Stimulated activated CD4-positive, alpha-beta T cell treated with anti-CD3 and anti-CD28 coated beads, TNF-alpha, amount 100 ng/mL, for 24 hours (primary cell): ENCODE measurements at regions not wholly inside any gene's neighbourhood (a gene's known extent, or its start where the extent isn't known, plus 50 kb on each side); places are given as distances from the start of the nearest gene placed in this dataset.
"Not testable (repeated sequence)": the region's sequence is repeated elsewhere in the genome, so short reads cannot be mapped to it uniquely, and the experiment has no call there.

ENCODE experiments used
- DNase-seq, 3 experiments: peaks; one replicate each; pipeline ENCODE4 v3.0.0-alpha.2; 2020; ENCODE audit warnings: low read depth in 3 of 3

DNA sequence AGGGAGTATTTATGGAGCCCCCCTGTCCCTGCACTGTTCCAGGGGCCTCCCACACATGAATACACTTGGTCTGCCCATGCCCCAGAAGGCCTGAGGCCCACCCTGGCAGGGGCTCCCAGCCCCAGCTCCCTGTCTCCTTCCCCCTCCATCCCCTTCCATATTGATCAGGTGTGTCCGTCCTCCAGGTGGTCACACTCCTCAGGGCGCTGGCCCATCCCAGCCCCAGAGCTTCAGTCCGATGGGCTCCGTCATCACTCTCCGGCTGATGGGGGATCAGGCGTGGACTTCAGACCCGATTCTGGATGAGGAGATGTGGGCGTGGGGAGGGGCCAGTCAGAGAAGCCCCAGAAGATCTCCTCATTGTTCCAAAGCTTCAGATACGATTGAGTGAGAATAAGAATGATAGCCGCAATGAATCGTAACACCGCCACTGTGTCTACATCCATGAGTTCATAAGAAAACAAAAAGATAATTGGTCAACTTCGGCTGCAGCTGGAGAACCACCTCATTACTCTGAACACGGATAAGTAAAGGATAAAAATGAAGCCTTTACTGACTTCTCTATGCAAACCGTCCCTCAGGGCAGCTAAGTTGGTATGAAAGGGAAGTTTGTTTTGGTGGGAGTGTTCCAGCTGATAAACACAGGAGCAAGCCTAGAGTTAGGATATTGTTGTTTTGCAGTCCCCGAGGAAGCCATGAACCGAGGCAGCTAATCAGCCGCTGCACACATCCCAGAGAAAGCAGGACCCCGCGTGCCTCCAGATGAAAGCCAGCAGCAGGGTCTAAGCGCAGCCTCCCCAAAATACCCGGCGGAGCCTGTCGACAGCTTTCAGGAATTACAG, 279.5 kb downstream of the NDUFA10 start:
- no peak for DNase-seq

DNA sequence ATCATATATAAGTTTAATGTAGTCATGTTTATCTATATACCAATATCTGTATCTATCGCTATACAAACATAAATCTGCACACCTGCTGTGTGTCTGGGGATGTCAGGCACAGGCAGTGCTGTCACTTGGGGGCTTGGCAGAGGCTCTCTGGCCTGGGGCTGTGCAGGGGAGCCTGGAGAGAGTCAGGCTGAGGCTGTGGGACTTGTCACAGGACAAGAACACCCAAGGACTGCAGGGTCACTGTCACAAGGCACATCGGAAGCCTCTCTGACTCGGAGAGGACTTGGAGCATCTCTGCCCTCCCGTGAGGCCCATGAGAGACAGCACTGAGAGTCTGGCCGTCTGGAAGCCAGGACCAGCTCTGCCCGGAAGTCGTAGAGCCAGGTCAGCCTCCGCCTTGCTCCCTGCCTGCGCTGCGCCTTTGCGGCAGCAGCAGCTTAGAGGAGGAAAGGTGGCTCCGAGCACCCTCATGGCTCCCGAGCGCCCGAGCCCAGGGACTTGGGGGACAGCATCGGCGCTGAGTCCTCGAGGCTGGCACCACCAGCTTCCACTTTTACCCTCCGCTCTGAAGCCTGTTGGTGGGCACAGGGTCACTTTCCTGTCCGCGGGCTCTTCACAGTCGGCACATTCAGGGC, 280.3 kb downstream of the NDUFA10 start:
- DNase-seq: no peak

DNA sequence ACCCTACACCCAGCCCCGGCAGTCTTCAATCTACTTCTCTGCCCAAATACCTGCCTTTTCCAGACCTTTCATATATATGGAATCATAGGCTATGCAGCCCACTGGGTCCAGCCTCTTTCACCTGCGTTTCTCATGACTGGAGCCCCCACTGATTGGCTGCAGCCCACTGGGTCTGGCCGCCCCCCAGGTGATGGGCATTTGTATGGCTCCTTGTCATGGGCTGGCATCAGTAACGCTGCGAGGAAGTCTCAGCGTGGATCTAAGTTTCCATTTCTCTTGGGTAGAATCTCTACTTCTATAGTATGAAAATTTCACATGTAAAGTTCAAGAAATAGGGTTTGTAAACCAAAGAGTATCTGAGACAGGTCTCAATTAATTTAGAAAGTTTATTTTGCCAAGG, 281.9 kb downstream of the NDUFA10 start:
- no peak for DNase-seq

DNA sequence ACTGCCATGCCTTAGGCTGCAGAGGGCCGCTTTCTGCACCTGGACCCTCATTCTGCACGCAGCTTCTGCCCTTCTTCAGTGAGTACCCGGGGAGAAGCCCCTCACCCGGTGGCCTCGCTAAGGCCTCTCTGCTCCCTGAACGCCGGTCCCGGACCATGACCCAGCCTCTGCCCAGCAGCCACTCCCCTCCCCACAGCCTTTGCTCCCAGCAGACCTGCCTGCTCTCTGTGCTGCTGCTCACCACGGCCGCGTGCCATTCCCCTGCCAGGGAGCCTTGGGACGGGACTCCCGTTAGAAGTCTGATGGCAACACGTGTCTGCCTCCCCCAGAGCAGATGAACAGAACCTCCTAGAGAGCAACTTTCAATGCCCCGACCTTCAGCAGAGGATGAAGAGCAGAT, 282.8 kb downstream of the NDUFA10 start:
- DNase-seq: no peak

DNA sequence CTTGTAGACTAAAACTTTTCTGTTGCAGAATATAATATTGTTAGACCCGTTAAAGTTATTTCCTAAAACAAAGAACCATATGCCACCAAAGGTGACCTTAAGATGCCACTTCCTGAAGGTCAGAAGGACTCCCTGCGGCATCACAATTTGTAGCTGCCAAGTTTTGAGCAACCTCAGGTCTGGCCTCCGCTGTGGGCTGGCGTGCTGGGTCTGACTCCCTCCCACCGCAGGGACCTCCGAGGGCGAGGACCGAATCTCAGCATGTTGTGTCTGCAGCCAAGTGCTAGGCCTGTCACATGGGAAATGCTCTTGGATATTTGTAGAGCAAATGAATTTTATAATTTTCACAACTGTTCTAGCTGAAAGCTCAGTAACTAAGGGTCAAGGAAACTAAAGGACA, 285.9 kb downstream of the NDUFA10 start:
- no peak for DNase-seq

DNA sequence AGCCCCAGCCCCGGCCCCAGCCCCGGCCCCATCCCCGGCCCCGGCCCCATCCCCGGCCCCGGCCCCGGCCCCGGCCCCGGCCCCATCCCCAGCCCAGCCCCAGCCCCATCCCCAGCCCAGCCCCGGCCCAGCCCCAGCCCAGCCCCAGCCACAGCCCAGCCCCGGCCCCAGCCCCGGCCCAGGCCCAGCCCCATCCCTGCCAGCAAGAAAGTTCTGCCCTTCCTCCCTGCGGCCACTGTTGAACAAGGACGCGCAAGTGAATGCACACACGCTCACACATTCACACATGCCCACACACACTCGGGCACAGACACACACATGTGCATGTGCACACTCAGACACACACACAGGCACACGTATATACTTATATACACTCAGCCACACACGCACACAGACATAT, 287.0 kb downstream of the NDUFA10 start:
- no peak for DNase-seq

DNA sequence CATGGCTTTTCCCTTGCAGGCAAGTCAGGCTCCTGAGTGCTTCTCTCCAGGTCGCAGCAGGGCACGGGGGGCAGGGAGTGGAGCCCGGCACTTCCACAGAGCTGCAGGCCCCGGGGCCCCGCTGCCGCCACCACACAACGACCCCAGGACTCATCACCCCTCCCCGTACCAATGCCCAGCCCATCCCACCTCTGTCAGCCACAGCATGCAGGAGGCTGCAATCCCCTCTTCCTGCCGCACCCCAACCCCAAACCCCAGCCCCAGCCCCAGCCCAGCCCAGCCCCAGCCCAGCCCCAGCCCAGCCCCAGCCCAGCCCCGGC, 288.0 kb downstream of the NDUFA10 start:
- no peak for DNase-seq

DNA sequence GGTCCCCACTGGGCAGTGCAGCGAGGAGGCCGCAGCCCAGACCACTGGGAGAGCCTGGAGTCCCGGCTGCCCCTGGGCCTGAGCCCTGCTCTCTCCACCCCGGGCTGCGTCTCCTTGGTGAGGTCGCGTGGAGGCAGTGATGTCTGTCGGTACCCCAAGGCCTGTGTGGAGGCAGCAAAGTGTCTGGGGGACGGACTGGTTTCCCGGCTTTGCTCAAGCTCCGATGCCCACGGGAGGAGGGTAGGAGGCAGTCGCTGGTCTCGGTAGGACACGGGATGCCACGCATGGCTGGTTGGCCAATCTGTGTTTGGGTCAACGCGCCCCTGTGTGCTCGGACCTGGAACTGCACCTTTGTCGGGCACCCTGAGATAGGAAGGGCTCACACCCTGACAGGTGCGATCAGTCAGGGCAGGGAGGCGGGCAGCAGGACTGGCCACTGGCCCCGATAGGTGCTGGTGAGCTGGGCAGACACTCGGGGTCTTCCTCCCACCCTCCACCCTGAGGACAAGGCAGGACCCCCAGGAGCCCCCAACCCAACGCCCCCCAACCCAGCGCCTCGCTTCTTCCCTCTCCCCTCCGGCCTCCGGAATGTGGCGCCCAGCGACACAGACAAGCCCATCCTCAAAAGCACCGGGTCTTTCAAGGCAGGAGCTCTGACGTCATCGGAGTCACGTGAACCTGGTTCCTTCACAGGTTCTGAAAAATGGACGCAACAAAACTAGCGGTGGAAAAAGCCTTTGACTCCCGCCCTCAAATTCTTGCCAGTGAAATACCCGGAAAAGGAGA, 288.6 kb downstream of the NDUFA10 start:
- no peak for DNase-seq

DNA sequence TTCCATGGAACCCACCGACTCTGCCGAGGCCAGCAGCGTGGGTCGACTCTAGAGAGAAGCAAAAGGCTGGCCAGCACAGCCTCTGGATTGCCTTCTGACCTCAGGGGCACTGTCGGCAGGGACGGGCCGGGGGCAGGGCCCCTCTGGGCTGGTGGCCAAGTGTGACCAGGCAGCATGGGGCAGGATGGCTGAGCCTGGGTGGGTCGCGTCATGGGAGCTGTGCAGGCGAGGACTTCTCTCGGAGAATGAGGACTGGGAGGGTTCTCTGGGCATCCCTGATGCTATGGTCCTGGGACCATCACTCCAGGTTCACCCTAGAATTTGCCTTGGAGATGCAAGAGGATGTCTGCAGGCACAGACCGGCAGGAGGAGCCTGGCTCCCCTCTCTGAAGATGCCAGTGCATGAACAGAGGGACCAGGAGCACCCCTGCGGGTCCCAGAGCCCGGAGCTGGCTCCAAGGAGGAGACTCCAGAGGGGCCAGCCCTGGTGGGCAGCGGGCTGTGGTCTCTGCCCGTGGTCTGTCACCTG, 289.2 kb downstream of the NDUFA10 start:
- DNase-seq: no peak

DNA sequence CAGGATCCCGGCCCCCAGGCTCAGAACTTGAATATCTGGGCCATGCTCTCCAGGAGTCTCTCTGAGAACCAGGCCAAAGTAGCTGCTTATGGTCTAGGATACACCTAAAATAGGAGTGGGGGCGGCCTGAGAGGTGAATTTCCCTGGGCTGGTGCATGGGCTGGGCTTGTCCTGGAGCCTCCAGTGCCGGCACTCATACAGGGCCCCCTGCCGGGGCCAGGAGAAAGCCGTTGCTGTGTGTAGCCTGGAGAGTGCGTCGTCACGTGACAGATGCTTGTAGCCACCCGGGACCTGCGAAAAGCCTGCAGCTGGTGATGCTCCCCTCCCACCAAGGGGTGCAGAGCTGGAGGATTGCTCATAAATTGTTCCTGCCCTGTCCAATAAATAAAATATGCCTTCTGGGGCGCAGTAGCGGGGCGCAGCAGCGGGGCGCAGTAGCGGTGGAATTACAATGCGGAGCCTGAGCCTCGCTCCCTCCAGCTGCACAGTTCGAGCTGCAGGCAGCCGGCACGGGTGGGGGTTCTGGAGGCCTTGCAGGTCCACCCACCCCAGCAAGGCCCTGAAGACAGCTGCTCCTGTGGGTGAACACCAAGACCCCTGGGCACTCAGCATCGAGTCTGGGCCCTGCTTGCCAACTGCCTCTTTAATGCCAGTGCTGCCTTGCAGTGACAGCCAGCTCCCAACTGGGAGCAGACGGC, 289.9 kb downstream of the NDUFA10 start:
- DNase-seq: no peak

DNA sequence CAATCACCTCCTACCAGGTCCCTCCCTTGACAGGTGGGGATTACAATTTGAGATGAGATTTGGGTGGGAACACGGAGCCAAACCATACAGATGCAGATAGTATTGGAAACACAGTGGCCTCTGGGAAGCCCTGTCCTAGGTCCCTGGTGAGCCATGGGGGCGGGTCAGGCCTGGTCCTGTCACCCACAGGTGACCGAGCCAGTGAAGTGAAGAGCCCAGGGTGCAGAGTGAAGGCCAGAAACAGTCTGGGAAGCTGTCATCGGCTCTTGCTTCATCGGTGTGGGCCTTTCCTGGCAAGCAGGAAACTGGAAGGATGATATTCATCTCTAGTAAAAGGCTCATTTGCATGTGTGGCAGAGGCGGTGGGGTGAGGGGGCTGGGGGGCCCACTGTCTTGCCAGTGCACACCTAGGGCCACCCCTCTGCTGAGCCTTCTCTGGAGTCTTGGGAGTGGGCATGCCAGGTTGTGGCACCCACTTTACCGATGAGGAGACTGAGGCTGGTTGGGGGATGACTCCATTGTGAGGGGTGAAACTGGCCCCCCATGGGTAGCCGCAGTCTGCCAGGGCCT, 290.6 kb downstream of the NDUFA10 start:
- no peak for DNase-seq

DNA sequence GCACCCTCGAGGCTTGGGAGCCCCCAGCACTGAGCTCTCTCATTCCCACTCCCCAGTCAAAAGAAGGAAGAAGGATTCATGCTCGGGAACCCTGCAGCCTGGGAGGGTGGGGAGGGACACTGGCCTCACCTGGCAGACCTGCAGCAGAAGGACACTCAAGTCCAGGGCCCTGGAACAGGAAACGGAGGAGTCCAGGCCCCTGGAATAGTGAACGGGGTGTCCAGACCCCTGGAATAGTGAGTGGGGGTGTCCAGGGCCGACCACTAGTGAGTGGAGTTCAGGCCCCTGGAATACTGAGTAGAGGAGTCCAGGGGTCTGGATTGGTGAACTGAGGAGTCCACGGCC, 292.5 kb downstream of the NDUFA10 start:
- no peak for DNase-seq

DNA sequence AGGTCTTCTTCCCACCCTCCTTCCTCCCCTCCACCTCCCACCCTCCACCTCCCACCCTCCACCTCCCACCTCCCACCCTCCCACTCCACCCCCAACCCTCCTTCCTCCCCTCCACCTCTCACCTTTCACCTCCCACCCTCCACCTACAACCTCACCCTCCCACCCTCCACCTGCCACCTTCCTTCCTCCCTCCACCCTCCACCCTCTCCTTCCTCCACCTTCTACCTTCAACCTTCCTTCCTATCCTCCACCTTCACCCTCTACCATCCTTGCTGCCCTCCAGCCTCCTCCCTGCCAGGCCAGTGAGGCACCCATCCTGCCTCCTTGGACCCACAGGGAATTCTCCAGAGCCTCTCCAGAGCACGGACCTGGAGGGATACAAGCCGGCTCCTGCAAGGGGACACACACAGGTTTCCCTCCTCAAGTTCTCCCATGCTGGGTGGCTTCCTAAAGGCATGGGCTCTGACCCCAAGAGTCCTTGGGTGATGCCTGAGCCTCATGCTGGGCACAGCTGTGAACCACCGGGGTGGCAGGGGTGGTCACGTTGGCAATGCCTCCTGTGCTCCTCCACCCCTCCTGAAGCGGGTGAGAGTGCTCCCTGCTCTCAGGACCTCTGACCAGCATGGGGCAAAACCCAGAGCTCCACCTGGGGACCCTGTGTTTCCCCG, 293.0 kb downstream of the NDUFA10 start:
- DNase-seq: no peak

DNA sequence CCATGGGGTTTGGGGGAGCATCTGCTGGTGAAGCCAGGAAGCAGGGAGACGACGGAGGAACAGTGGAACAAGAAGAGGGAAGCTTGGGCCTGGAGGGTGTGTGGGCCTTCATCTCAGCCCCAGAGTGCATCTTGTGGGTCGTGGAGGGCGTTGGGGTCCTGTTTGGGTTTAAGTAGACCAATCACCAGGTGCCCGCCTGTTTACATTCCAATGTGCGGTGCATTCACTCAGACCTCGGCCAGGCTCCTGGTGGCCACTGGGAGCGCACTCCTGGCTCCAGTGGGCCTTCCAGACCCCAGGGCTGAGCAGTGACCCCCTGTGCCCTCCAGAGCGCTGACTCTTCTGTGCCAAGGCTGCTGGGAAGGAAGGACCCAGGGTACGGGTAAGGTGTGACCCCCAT, 293.7 kb downstream of the NDUFA10 start:
- no peak for DNase-seq

DNA sequence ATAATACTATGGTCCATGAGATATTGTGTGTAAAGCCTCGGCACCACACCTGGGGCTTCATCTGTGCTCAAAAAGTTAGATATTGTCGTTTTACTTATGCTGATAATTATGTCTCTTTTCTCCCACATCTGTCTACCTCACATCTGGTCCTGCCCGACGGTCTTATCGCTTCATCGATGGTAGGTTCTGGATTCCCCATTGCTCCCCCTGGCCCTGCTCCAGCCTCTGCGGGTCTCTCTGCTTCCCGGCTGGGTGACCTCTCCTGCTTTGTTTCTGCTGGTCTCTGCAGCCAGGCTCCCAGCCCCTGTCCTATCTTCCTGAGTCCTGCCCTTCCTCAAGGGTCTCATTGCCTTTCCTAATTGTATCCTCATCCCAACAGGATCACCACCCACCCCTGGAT, 294.2 kb downstream of the NDUFA10 start:
- DNase-seq: no peak

DNA sequence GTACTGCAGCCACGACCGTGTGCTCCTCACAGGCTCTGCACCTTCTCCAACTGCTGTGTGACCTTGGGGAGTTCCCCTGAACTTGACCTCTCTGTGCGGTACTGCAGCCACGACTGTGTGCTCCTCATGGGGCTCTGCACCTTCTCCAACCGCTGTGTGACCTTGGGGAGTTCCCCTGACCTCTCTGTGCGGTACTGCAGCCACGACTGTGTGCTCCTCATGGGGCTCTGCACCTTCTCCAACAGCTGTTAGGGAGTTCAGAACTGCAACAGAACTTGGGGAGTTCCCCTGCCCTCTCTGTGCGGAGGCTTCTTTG, 294.6 kb downstream of the NDUFA10 start:
- not testable (repeated sequence) for DNase-seq

DNA sequence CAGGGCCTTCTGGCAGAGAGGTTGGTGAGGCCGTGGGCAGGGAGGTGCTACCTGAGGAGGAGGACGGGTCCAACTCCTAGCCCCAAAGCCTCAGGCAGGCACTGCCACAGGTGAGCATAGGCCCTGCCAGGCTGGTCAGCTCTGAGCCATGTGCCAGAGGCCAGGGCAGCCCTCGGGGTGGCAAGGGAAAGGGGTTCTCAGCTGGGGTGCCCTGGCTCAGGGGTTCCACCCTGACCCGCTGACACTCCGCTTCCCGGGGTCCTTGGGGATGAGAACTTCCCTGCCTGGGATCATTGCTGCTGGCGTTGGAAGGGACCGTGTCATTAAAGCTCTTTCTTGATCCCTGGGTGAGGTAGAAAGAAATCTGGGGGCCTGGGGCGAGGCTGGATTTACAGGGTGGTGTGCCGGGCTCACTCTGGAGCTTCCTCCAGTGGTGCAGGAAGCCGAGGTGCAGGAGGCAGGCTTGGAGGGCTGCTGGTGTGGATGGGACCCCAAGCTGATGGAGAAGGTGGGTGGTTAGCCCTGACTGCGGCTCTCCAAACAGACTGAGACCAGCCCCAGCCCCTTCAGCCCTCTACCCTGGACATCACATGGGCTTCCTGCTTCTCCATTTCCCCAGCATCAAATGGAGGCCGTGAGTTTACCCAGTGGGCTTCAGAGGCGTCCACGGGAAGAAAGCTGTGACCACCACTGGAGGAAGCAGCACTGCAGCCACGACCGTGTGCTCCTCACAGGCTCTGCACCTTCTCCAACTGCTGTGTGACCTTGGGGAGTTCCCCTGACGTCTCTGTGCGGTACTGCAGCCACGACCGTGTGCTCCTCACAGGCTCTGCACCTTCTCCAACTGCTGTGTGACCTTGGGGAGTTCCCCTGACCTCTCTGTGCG, 295.2 kb downstream of the NDUFA10 start:
- DNase-seq: no peak

DNA sequence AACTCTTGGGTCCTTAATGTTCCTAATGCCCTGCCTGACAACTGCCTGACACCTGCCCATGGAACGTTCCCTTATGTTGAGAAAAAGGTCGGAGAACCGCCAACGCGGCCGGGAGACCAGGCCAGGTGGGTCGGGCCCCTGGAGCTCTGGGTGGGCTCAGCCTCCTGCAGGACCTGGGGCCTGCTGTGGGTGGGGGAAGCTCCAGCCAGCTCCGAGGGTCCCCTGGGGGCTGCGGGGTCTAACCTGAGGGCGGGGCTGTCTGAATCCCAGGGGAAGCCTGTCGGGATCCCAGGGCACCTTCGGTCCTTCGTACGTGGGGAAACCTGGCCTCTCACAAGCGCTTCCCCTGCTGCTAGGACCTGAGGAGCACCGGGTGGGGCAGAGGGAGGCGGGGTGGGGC, 296.0 kb downstream of the NDUFA10 start:
- no peak for DNase-seq

DNA sequence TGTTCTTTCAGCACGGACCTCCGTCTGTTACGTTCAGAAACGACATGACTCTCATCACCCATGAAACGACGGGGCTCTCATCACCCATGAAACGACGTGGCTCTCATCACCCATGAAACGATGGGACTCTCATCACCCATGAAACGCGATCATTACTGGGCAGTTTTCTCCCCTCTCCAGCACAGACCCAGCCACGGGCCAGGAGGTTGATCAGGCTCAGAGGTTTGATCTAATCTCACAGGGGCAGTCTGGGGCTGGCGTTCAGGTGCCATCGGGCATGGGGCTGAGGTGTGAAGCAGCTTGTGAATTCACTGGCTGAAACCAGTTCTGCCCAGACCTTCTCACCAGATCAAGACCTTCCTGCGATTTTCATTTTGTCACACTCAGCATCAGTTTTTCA, 296.4 kb downstream of the NDUFA10 start:
- no peak for DNase-seq
